Hepatocyte (in vitro differentiated cells): ENCODE measurements at regions not wholly inside any gene's neighbourhood (a gene's known extent, or its start where the extent isn't known, plus 50 kb on each side); places are given as distances from the start of the nearest gene placed in this dataset.

Experiments used
- DNase-seq: peaks from one replicate; pipeline ENCODE4 v3.0.0-alpha.2; 2016; ENCODE audit warnings: low spot score
- H2AFZ ChIP-seq: fragments of 200-600 bp; sonication (generic); 2 replicates; pipeline ENCODE4 v1.6.0; 2016; ENCODE audit warnings: antibody characterized with exemption, mild to moderate bottlenecking
- H3K27ac ChIP-seq: fragments of 200-600 bp; sonication (generic); 2 replicates; pipeline ENCODE4 v1.5.1; 2016; ENCODE audit warnings: mild to moderate bottlenecking
- H3K27me3 ChIP-seq: fragments of 200-600 bp; sonication (generic); 2 replicates; pipeline ENCODE4 v1.6.1; 2016
- H3K36me3 ChIP-seq: fragments of 200-600 bp; sonication (generic); replicated peaks from 2 replicates; pipeline ENCODE4 v1.5.1; 2016; ENCODE audit warnings: low read depth; ENCODE audit not compliant: insufficient read depth
- H3K4me1 ChIP-seq: fragments of 200-600 bp; sonication (generic); 2 replicates; pipeline ENCODE4 v1.5.1; 2016; ENCODE audit warnings: mild to moderate bottlenecking, moderate library complexity; ENCODE audit not compliant: insufficient read depth
- H3K4me2 ChIP-seq: fragments of 200-600 bp; sonication (generic); 2 replicates; pipeline ENCODE4 v1.6.0; 2016
- H3K4me3 ChIP-seq: fragments of 200-600 bp; sonication (generic); 2 replicates; pipeline ENCODE4 v1.5.1; 2016; ENCODE audit warnings: mild to moderate bottlenecking
- H3K79me2 ChIP-seq: fragments of 200-600 bp; sonication (generic); 2 replicates; pipeline ENCODE4 v1.6.0; 2017; ENCODE audit warnings: mild to moderate bottlenecking
- H3K9me2 ChIP-seq: fragments of 200-600 bp; sonication (generic); replicated peaks from 2 replicates; pipeline ENCODE4 v1.6.0; 2017; ENCODE audit warnings: mild to moderate bottlenecking; ENCODE audit not compliant: insufficient read depth
- H3K9me3 ChIP-seq: fragments of 200-600 bp; sonication (generic); 2 replicates; pipeline ENCODE4 v1.5.1; 2016; ENCODE audit warnings: low read depth, mild to moderate bottlenecking
- H4K20me1 ChIP-seq: fragments of 200-600 bp; sonication (generic); 2 replicates; pipeline ENCODE4 v1.6.0; 2016; ENCODE audit warnings: mild to moderate bottlenecking; ENCODE audit not compliant: insufficient read depth, poor library complexity, severe bottlenecking
- EZH2 ChIP-seq: fragments of 200-600 bp; sonication (generic); IDR thresholded peaks from 2 replicates; pipeline ENCODE4 v1.6.1; 2016; ENCODE audit warnings: antibody characterized with exemption, mild to moderate bottlenecking, borderline replicate concordance
- EZH2phosphoT487 ChIP-seq: fragments of 200-600 bp; sonication (generic); IDR thresholded peaks from one replicate; pipeline ENCODE4 v1.6.1; 2018; ENCODE audit warnings: antibody characterized with exemption, mild to moderate bottlenecking, low read depth, moderate library complexity; ENCODE audit not compliant: unreplicated experiment, severe bottlenecking
- WGBS: methylation state at CpG from one replicate; pipeline ENCODE4 v1.1.6; 2016; ENCODE audit warnings: low lambda C conversion rate; ENCODE audit errors: missing lambda C conversion rate; 5-methylcytosine and 5-hydroxymethylcytosine counted together
- TF ChIP-seq, protein P1 (sequence below): fragments of 200-600 bp; sonication (generic); IDR thresholded peaks from 2 replicates; pipeline ENCODE4 v1.5.1; 2016; ENCODE audit warnings: antibody characterized with exemption, mild to moderate bottlenecking; ENCODE audit not compliant: poor library complexity

DNA sequence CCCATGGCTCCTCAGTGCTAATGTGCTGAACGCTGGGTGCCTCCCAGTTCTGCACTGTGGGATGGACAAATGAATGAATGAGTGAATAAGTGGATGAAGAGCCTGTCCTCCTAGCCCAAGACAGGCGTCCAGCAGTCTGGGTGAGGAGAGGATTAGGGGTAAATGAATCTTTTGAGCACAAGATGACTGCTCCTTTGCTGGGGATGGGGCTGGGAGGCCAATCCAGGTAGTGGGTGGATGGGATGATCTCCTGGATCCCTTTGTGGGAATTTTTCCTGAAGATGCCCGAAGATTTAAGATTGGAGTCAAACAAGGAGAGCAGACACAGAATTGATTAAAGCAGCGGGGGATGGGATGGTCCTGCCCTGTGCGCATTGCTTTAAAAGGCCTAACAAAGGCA is 65.3 kb upstream of the MLN start:
- no peaks in the 10 kb centered on the region for H3K79me2 ChIP-seq
- no peak overlapping the region for H3K27ac ChIP-seq
- H3K9me2 ChIP-seq, result no peaks in the 10 kb centered on the region
- no peaks in the 10 kb centered on the region for H3K27me3 ChIP-seq
- no peaks in the 10 kb centered on the region for H3K9me3 ChIP-seq
- 86% methylated on average over 5 of the region's 5 CpGs for WGBS
- no peak for DNase-seq
- H4K20me1 ChIP-seq, result no peaks in the 10 kb centered on the region
- H3K4me2 ChIP-seq, result no peak overlapping the region
- no peak for TF ChIP-seq EZH2
- no peak for TF ChIP-seq EZH2phosphoT487
- TF ChIP-seq, protein P1, sequence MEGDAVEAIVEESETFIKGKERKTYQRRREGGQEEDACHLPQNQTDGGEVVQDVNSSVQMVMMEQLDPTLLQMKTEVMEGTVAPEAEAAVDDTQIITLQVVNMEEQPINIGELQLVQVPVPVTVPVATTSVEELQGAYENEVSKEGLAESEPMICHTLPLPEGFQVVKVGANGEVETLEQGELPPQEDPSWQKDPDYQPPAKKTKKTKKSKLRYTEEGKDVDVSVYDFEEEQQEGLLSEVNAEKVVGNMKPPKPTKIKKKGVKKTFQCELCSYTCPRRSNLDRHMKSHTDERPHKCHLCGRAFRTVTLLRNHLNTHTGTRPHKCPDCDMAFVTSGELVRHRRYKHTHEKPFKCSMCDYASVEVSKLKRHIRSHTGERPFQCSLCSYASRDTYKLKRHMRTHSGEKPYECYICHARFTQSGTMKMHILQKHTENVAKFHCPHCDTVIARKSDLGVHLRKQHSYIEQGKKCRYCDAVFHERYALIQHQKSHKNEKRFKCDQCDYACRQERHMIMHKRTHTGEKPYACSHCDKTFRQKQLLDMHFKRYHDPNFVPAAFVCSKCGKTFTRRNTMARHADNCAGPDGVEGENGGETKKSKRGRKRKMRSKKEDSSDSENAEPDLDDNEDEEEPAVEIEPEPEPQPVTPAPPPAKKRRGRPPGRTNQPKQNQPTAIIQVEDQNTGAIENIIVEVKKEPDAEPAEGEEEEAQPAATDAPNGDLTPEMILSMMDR, result no peak
- no peak overlapping the region for H3K4me3 ChIP-seq
- no peak overlapping the region for H2AFZ ChIP-seq
- no peaks in the 10 kb centered on the region for H3K36me3 ChIP-seq
- no peaks in the 10 kb centered on the region for H3K4me1 ChIP-seq

DNA sequence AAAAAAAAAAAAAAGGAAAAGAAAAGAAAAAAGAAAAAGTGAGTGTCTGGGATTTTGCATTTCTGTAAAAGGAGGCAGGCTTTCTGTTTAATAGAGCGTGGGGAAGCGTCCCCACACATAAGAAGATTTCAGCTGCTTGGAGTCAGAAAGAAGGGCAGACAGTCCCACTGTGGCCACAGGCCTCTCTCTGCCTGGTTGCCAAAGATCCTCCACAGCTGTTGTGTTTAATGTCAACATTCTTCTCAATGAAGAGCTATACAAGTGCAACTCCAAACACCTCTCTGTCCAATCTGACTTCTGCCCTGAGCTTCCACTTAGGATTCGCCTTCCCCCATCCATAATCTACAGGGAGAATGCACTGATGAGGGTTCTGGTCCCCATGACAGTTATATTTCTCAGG is 64.3 kb upstream of the MLN start:
- no peaks in the 10 kb centered on the region for H3K79me2 ChIP-seq
- H3K4me2 ChIP-seq, result no peak overlapping the region
- DNase-seq, result no peak
- no peak overlapping the region for H3K4me3 ChIP-seq
- no peak overlapping the region for H3K27ac ChIP-seq
- TF ChIP-seq EZH2, result no peak
- no peaks in the 10 kb centered on the region for H4K20me1 ChIP-seq
- no peaks in the 10 kb centered on the region for H3K4me1 ChIP-seq
- H3K27me3 ChIP-seq, result no peaks in the 10 kb centered on the region
- no peaks in the 10 kb centered on the region for H3K9me3 ChIP-seq
- no peaks in the 10 kb centered on the region for H3K9me2 ChIP-seq
- 91% methylated on average over 3 of the region's 3 CpGs for WGBS
- no peaks in the 10 kb centered on the region for H3K36me3 ChIP-seq
- no peak overlapping the region for H2AFZ ChIP-seq

DNA sequence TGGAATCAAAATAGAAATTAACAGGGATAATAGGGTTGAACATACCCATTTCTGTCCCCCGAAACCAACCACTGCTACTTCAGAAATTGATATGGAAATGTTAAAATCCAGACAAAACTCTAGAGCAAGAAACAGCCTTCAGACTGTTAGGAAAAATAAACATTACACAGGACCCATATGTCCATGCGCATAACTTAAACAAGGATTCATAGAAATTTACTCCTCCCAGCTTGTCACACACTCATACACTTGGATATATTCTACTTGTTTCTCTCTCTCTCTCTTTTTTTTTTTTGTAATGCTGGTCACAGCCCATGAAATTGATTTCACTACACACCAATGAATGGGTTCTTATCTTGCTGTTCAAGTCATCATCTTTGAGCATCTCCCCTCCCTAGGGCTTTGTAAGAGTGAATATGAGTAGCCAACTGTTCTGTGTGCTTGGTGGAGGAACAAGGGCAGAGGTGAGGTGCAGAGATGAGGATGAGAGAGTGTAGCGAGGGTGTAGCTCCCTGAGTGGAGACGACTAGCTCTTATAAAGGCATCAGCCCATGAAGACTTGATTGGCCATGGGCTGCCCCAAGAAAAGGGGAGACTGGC is 61.8 kb upstream of the MLN start:
- H3K9me2 ChIP-seq, result no peaks in the 10 kb centered on the region
- TF ChIP-seq, protein P1, result no peak
- TF ChIP-seq EZH2, result no peak
- TF ChIP-seq EZH2phosphoT487, result no peak
- no peak overlapping the region for H3K4me2 ChIP-seq
- H3K4me3 ChIP-seq, result no peak overlapping the region
- H3K36me3 ChIP-seq, result no peaks in the 10 kb centered on the region
- no peaks in the 10 kb centered on the region for H3K79me2 ChIP-seq
- H4K20me1 ChIP-seq, result no peaks in the 10 kb centered on the region
- H3K9me3 ChIP-seq, result no peaks in the 10 kb centered on the region
- no peak overlapping the region for H2AFZ ChIP-seq
- H3K4me1 ChIP-seq, result no peaks in the 10 kb centered on the region
- DNase-seq, result no peak
- 90% methylated on average over 4 of the region's 4 CpGs for WGBS
- H3K27ac ChIP-seq, result no peak overlapping the region
- H3K27me3 ChIP-seq, result peaks cover 5% of the 10 kb centered on the region

DNA sequence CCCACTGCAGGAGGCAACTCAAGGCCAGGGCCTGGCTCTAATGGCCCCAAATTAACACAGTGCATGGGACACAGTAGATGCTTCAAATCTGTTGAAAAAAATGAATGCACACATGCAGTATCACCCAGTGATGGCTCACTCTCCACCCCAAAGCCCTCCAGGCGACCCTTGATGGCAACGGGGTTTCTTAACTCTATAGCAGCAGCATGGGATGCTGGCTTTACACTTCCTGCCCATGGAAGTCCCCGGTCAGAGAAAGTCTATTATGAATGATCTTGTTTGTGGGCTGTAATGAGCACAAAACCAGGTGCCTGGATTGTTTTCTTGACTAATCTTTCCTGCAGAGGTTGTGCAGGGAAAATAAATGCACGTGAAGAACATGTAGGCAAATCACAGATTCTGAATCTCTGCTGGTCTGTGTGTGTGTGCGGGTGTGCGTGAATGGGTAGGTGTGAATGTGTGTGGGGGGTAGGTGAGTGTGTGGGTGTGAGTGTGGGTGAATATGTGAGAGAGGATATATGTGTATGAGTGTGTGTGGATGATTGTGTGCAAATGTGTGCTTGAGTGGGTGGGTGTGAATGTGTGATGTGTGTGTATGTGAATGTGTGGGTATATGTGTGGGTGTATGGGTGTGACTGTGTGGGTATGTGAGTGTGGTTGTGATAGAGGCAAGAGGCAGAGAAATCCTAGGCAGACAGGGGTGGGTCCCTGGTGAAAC is 60.1 kb upstream of the MLN start:
- Histone ChIP-seq H4K20me1 (no peaks in the 10 kb centered on the region), H3K27me3 (peaks cover 6% of the 10 kb centered on the region), H3K36me3 (no peaks in the 10 kb centered on the region), H3K4me2 (no peak overlapping the region), H3K4me1 (no peaks in the 10 kb centered on the region), H3K4me3 (no peak overlapping the region), H3K27ac (no peak overlapping the region), H3K9me3 (no peaks in the 10 kb centered on the region), H3K9me2 (no peaks in the 10 kb centered on the region), H2AFZ (no peak overlapping the region), H3K79me2 (no peaks in the 10 kb centered on the region)
- no peak for TF ChIP-seq EZH2
- TF ChIP-seq EZH2phosphoT487, result no peak
- TF ChIP-seq, protein P1, result no peak
- WGBS, result 90% methylated on average over 6 of the region's 6 CpGs
- DNase-seq, result no peak
